GM21737 (cell line): ENCODE measurements at regions not wholly inside any gene's neighbourhood (a gene's known extent, or its start where the extent isn't known, plus 50 kb on each side); places are given as distances from the start of the nearest gene placed in this dataset.

ENCODE experiments used
- ATAC-seq: cut with Tn5 transposase; IDR thresholded peaks from one replicate; pipeline ENCODE4 v1.9.1; 2021; ENCODE audit warnings: mild to moderate bottlenecking, moderate library complexity; ENCODE audit not compliant: unreplicated experiment

DNA sequence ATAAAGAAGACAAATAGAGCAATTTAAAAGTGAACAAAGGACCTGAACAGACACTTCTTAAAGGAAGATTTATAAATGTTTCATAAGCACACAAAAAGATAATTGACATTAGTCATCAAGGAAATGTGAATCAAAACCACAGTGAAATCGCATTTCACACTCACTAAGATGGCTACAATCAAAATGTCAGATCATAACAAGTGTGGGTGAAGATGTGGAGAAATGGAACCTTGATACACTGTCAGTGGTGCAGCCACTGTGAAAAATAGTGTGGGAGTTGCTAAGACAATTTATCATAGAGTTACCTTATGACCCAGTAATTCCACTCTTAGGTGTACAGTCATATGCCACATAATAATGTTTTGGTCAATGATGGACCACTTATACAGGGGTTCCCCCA is 54.5 kb upstream of the HTR4 start:
- no peak for ATAC-seq

DNA sequence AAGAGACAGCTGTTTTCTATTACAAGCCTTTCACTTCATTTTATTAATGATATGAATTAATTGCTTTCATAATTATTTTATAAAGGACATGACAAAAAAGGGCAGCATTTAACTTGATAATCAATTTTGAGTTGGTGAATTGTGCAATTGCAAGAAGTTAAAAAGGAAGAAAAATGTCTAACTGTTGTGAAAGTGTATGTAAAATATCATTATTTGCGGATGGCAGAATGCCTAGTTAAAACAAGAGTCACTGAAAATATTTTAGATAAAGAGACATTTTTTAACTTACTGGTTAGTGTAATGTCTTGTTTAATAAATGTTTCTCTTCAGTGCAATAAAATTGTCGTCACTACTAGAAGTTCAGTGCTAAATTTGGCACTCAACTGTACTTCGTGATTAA is 57.6 kb upstream of the HTR4 start:
- ATAC-seq: no peak

DNA sequence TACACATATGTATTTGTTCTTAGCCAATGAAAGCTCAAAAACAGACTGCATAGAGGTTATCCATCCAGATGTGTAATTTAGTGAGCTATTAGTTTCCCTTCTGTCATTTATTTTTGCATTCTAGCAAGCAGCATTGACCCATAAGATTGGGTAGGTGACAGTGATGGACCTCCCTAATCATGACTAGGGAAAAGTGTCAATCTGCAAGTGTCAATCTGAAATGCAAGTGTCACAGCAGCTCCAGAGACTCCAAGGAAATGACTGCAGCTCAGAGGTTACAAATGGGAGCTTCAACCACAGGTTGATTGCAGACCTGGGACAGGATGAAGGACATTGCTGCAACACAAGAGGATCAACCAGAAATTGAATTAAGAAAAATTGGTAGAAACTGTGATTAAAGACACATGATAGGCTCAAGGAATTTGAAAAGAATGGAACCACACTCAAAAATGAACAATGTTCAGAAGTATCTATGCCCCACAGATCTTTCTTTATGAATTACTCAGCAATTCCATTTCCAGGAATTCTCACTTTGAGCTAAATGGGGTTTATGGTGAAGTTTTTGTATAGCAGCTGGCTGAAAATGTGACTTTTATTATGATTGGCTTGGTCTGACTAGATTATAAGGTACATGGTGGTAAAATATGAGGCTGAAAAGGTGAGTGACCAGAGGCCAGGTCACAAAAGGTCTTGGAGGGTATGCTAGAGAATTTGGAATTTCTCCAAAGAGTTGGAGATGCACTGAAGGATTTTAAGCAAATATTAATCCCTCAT is 59.6 kb upstream of the HTR4 start:
- ATAC-seq: no peak

DNA sequence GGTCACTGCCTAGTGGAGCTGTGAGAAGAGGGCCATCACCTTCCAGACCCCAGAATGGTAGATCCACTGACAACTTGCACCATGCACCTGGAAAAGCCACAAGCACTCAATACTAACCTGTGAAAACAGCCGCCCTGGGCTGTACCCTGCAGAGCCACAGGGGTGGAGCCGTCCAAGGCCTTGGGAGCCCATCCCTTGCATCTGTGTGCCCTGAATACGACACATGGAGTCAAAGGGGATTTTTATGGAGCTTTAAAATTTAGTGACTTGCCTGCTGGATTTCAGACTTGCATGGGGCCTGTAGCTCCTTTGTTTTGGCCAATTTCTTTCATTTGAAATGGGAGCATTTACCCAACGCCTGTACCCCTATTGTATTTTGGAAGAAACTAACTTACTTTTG is 62.4 kb upstream of the HTR4 start:
- no peak for ATAC-seq

DNA sequence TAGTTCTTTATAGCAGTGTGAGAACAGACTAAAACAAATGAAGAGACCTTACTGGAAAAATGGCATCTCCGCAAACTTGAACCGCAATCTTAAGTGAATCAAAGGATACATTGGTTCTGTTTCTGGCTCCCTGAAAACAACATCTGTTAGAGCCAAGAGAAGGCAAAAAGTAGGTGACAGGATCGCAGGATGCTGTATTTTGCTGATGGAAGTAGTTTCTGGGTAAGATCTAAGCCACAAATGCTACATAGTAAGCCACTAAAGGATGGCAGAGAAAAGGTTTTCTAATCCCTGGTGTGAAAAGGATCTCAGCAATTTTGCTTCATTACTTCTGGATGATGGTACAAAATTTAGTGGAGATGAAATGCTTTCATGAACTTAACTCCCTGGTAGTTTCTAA is 63.3 kb upstream of the HTR4 start:
- ATAC-seq: no peak

DNA sequence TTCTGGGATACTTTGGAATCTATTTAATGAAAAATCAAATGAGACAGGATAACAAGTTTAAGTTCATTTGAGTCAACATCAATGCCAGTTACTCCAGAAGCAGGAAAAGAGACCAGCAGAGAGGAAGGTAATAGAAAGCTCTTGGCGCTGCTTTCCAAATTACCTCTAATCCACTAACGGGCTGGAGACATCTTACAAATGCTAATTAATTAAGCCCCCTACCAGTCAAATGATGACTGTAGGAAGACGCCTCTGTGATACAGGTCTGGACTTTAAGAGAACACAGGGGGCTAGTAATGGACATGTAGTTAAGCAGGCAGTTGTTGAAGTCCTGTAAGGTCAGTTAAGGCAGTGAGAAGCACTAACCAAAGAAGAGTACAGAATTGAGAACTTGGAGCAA is 65.3 kb upstream of the HTR4 start:
- no peak for ATAC-seq

DNA sequence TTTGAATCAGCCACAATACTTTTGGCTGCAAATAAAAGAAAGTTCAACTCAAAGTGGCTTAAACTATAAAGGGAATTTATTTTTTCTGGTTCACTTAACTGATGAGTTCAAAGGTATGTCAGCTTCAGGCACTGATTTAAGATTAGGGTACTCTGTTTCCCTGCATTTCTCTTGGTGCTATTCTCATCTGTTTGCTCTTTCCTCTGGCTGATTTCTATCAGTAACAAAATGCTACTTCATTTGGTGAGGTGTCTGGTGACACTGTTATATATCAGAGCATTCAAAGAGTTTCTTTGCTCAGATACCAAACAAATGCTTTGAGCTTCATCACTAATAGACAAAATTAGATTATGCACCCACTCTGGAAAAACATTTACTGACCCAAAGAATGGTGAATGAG is 65.9 kb upstream of the HTR4 start:
- ATAC-seq: no peak

DNA sequence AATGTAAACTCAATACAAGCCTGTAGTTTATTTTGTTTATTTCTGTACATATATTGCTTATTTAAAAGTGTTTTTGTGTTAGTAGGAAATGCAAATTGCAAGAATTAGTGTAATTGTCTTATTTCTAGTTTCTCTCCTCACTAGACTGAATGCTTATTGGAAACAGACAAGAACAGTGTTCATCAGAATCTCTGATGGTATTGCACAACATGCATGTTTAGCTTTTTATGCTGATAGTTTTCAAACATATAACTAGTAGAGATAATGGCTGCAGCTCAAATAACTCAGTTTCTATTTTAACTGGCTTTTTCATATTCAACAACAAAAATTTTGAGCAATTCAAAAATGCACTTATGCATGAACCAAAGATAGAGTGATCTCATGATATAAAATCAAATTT is 68.8 kb upstream of the HTR4 start:
- ATAC-seq: no peak

DNA sequence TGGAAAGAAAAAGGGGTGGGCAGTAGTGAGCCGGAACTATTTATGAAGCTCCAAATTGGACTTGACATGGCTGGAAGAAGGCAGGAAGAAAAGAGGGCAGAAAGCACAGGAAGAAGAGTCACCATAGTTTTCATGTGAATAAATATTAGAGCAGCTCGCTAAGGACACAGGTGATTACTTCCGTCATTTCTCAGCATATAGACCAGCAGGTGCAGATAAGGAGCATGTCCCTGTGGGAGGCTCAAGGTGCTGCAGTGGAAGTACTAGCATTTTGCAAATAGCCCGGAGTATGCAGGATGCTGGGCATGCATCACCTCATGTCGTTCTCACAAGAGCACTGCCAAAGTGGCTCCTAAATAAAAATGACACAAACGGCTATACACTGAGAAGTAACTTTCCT is 71.3 kb upstream of the HTR4 start:
- no peak for ATAC-seq

DNA sequence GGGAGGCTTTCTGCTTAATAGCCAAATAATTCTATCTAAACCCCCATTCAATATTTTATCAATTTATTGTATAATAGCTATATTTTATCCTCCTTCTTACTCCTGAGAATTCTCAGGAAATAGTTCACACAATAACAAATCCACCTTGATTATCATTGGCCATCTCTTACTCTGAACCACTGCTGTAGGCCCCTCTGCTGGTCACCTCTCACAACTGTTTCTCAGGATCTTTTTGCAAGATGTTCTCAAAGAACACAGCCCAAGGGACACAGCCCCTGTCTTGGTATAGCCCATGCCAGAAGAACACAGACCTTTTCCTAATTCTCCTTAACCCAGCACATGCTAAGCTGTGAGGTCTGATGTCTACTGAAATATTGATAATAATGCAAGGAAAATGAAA is 74.9 kb upstream of the HTR4 start:
- no peak for ATAC-seq

DNA sequence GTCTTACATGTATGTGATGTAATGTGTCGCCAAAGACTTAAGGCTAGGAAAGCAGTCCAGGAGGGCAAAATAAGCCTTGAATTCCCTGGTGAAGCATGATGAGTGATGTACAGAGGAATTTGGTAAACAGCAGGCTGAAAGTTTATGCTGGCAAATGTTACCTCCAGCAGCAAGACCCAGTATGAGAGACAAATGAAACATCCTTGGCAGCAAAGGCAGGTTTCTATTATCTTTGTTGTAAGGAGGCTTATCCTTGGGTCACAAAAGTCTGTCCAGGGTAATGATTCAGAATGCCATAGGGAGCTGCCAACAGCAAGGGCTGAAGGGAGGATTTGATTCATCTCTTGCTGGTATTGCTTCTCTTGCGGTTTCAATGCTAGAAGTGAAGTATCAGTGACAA is 75.9 kb upstream of the HTR4 start:
- ATAC-seq: no peak

DNA sequence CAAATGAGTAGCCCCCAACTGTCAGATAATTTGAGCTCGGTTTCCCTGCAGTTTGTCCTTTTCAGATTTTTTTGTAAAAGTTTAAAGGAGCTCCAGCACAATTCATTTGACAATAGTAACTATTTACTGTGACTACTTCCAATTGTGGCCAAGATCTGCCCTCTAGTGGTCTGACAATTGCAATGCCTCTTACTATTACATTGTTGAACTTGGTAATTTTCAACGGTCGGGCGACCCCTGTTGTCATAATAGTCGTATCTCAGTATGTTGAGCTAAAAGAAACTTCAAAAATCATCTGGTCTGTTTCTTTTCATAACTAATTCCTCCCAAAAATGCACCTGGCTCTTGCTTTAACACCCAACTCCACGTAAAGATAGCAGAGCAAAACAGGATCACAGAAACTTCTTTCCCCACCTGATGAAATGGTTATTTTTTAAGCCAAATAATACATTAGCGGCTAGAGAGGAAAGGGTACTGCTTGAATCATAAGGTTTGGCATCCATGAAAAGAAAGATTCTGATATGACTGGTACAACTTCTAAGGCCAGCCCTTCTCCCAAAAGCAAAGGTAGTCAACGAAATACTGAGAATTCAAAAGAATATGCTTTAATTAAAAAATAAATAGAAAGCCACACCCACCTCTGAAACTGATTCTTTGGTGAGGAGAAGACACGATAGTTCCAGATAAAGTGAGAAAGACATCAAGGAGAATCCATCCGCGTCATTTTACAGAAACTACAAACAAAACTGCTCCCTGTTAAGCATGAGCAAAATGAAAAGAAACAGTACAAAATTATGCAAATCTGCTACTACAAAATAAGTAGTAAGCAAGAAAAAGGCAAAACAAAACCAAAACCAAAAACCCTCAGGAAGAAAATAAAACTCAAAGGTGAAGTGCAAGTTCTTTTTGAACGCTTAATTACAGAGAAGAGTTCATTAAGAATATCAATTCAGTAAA is 76.9 kb upstream of the HTR4 start:
- ATAC-seq: peak; percentile 88

DNA sequence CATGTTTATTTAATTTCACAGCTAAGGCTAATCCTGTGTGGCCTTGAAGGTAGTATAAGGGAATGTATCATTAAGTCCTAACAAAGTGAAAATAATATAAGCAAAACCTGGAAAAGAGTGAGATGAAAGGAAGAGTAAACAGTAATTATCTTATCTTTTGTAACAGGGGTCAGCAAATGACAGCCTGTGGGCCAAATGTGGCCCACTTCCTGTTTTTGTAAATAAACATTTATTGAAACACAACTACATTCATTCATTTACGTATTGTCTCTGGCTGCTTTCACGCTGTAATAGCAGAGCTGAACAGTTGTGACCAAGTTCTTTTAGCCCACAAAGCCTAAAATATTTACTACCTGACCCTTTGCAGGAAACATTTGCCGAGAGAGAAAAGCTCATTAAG is 78.4 kb upstream of the HTR4 start:
- no peak for ATAC-seq

DNA sequence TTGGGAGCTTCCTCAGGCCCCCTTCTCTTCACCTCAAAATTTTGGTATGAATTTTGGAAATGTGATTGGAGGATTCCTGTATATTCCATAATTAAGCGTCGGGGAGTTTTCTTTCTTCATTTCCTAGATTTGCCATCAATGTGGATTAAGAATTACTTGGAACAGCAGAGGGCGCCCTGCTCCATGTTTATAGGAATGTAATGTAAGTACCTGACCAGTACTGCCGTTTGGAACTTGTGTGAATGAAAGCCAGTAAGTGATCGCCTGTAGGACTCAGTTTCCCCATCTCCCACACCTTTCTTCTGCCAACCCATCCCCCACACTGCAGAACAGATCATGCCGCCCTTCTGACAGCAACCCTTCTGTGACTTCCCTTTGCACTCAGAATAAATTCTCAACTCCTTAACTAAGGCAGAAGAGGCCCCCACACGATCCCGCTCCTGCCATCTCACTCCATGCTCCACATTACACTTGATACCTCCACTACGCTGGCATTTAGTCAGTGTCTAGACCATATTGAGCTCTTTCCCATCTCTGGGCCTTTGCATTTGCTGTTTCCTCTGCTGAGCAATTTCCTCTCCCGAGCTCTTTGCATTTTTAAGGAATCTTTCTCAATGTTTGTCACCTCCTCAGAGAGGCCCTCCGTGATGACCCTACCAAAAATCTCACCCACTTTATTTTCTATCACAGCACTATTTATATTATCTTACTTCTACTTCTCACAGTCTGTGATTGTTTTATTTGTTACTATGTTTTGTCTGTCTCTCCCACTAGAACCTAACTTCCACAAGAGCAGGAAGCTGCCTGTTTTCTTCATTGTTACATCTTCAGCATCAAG is 79.5 kb upstream of the HTR4 start:
- ATAC-seq: no peak

DNA sequence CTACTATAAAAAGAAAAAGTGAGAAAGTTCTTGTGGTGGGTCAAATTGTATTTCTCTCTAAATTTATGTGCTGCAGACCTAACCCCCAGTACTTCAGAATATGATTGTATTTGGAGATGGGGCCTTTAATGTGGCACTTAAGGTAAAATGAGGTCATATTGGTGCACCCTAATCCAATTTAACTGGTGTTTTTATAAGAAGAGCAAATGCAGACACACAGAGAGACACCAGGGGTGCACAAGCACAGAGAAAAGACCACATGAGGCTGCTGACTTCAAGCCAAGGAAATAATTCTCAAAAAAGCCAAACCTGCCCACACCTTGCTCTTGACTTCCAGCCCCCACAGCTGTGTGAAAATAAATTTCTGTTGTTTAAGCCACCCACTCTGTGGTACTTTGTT is 80.2 kb upstream of the HTR4 start:
- ATAC-seq: no peak

DNA sequence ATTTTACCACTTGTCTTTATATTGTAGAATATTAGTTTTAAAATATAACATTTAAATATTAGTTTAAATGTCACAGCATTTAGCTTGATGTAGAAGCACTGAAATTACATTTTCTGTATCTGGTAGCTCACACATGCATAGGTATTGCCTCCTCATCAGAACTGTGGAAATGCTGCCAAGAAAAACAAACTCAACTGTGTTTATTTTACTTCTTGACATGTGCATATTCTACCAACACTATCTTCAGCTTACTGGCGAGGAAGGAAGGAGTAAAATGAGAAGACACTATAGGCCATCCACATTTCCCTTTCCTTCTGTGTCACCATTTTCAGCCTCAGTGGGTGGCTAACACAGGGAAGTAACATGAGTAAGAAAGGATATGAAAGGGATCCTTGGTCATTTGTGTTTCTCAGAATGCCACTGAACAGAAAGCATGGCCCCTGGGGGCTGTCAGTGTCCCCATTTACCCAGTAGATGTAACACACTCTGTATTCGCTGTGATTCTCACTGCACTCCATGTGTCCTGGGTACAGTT is 81.0 kb upstream of the HTR4 start:
- ATAC-seq: no peak

DNA sequence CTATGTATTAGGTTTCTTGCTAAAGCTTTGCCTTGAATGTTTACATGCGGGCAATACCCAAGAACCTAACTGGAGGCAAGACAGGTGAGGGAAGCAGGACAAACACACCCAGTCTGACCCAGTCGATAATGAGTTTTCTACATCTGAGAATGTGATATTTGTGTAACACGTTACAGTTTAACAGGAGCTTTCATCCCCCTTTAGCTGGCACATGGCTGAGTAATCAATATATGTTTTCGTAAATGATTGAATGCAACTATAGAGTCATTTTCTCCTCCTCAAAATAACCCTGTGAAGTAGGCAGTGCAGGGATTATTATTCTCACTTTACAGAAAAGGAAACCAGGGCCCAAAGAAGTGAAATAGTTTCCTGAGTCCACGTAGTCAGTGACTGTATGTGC is 84.7 kb upstream of the HTR4 start:
- ATAC-seq: no peak

DNA sequence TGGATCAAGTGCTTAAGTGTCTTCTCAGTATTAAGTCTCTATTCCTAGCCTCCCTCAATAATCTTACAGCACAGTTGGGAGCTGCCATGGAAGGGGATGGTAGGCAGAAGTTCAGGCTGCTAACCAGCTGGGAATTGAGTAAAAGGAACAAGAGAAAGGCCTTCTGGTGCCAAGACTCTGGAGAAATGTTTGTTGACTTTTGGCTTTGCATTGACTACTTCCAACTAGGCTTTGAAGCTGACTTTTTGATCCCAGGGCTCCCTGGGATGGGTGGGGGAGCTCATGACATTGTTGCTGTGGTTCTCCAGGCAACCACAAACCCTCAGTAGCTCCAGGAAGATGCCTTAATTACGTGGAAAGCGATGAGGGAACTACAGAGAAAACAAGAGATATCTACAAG is 85.2 kb upstream of the HTR4 start:
- ATAC-seq: no peak

DNA sequence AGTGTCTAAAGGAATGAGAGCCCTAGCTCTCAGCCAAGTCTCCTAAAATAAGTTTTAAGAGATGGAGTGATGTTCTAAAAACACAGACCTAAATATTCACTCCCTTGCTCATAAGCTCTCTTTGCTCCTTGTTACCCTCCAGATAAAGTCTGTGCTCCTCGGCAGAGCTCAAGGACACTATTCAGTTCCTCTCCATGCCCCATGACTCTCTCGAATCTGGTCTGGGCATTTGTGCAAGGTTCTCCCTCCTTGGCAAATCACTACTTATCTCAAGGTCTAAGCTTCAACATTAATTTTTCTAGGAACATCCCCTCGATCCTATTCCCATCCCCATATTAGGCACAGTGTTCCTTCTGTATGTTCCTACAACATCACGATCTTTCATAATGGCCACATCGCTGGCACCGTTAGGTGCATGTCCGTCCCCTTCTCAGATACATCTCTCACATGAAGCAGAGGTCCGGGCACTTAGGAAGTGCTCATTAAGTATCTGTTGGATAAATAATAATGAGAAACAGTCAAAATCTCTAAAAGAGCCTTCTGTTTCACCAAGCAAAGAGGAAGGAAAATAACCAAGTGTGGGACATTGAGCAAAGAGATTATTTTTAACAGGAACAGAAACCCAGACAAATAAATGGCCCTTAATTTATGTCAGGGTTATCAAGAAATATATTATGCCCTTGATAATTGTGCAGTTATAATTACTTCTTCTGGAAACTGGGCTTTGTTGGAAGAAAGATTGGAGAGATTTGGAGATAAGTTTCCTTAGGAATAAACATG is 85.9 kb upstream of the HTR4 start:
- ATAC-seq: no peak

DNA sequence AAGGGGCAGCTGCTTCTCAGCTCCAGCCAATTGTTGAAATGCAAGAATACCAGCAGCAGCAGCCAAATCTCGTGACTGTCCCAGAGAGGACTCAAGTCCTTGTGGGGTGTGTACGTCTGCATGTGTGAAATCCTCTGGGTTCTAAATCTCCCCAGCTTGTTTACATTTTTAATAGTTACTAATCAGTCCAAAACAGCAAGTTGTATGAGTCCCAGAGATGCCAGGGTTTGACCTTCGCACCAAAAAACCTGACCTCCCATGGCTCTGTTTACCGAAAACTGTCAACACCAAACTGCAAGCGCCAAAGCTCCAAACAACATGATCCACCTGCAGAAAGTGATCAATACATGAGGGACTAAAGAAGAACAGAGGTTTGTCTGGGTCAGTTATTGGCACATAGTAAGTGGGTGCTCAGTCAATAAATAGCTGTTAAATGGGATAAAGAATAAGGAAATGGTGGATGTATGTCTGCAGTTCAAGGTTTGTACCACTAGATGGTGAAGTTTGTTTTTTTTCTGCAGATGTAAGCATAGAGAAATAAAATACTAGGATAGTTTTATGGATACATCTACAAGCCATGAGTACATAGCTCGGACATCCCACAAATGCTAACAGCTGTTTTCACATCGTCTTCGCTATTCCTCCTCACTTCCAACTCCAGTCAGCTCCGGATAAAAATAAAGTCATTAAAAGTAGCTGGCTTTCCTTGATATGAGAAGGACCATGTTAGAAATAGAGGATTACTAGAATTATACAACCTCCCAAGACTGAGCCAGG is 85.3 kb upstream of the ADRB2 start:
- ATAC-seq: no peak
